ENCODE measurements at regions not wholly inside any gene's neighbourhood (a gene's known extent, or its start where the extent isn't known, plus 50 kb on each side); places are given as distances from the start of the nearest gene placed in this dataset.

- TF ChIP-seq ZBTB10 (CRISPR knock-in tag; IDR thresholded peaks at IDR 0.05; ENCODE audit: borderline replicate concordance), result 0 out of 2 replicates have a peak, but pooled peaks have one; percentile 39
- no peak for TF ChIP-seq HNF1B (CRISPR knock-in tag; IDR thresholded peaks at IDR 0.05)
- TF ChIP-seq NFYC (CRISPR knock-in tag; IDR thresholded peaks at IDR 0.05), result 0 out of 2 replicates have a peak, but pooled peaks have one; percentile 24
- TF ChIP-seq ZNF746 (CRISPR knock-in tag; IDR thresholded peaks at IDR 0.05), result peak; percentile 53; the same call in 1 of the 2 replicates
- TF ChIP-seq ZNF788 (CRISPR knock-in tag; IDR thresholded peaks at IDR 0.05; ENCODE audit: borderline replicate concordance), result peak; percentile 75
- TF ChIP-seq KMT2B (CRISPR knock-in tag; IDR thresholded peaks at IDR 0.05), result 0 out of 2 replicates have a peak, but pooled peaks have one; percentile 17
- TF ChIP-seq SIX4 (CRISPR knock-in tag; IDR thresholded peaks at IDR 0.05), result peak; percentile 65
- 0 out of 2 replicates have a peak, but pooled peaks have one; percentile 23 for TF ChIP-seq ATF1 (CRISPR knock-in tag; IDR thresholded peaks at IDR 0.05)
- TF ChIP-seq KLF6 (CRISPR knock-in tag; IDR thresholded peaks at IDR 0.05), result peak; percentile 26; the same call in 1 of the 2 replicates
- no peak for TF ChIP-seq REXO4 (CRISPR knock-in tag; IDR thresholded peaks at IDR 0.05; ENCODE audit: borderline replicate concordance)
Measured at GRCh38 chr6:146980900-146981329, 223.3 kb upstream of the STXBP5 start (continued).
